ENCODE measurements at regions not wholly inside any gene's neighbourhood (a gene's known extent, or its start where the extent isn't known, plus 50 kb on each side); places are given as distances from the start of the nearest gene placed in this dataset.

GRCh38 chr5:25744908-25745307 is 1100.1 kb upstream of the CDH10 start:
- TF ChIP-seq POLR2AphosphoS5 (IDR thresholded peaks at IDR 0.05; ENCODE audit: low read depth, low read length), result no peak
- no peak for TF ChIP-seq POLR2A (IDR thresholded peaks at IDR 0.05; ENCODE audit: low read depth, low read length)
